HG02642 (cell line): ENCODE measurements at regions not wholly inside any gene's neighbourhood (a gene's known extent, or its start where the extent isn't known, plus 50 kb on each side); places are given as distances from the start of the nearest gene placed in this dataset.
"Not testable (repeated sequence)": the region's sequence is repeated elsewhere in the genome, so short reads cannot be mapped to it uniquely, and the experiment has no call there.

Source experiments
- ATAC-seq: cut with Tn5 transposase; IDR thresholded peaks from one replicate; pipeline ENCODE4 v1.9.1; 2021; ENCODE audit warnings: mild to moderate bottlenecking; ENCODE audit not compliant: unreplicated experiment, poor library complexity

GRCh38 chr18:46224181-46224775 is 120.1 kb downstream of the HAUS1 start:
- ATAC-seq, result no peak

GRCh38 chr18:46226461-46226860 is 122.3 kb downstream of the HAUS1 start:
- no peak for ATAC-seq

DNA sequence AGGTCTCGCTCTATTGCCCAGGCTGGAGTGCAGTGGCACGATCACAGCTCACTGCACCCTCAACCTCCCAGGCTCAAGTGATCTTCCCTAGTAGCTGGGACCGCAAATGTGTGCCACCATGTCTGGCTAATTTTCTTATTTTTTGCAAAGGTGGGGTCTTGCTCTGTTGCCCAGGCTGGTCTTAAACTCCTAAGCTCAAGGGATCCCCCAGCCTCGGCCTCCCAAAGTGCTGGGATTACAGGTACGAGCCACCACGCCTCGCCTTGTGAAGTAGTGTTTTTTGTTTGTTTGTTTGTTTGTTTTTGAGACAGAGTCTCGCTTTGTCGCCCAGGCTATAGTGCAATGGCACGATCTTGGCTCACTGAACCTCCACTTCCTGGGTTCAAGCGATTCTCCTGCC is 125.5 kb downstream of the HAUS1 start:
- ATAC-seq, result not testable (repeated sequence)

DNA sequence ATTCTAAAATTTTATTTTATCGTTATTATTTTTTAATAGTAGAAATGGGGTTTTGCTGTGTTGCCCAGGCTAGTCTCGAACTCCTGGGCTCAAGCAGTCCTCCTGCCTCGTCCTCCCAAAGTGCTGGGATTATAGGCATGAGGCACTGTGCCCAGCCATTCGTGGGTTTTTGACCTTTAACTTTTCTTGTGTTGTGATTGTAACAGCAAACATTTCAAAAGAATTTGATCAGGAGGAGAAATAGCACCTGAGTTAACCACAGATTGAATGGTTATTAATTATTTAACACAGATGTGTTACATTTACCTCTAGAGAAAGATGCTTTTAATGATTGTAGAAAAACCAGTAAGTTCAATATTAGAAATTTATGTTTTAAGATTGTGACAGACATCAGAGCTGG is 132.0 kb downstream of the HAUS1 start:
- ATAC-seq, result no peak

DNA sequence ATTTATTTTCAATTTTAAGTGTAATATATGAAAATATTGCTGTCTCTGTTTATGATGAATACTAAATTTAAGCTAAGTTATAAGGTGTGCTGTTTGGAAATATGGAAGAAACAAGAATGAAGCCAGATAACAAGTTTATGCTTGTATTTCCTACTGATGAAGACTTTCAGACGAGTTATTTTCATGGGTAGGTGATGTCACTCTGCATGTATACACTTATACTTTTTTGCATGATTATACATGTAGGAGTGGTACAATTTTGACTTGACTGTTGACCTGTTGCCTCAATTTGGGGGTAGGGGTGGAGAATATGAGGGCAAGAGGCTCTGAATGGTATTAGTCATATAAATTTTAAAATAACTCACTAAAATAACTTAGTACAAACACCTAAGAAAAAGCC is 133.7 kb downstream of the HAUS1 start:
- no peak for ATAC-seq

GRCh38 chr18:46239549-46239948 is 135.4 kb downstream of the HAUS1 start:
- no peak for ATAC-seq

- no peak for ATAC-seq
Measured at GRCh38 chr18:46239998-46240397, 135.8 kb downstream of the HAUS1 start.

DNA sequence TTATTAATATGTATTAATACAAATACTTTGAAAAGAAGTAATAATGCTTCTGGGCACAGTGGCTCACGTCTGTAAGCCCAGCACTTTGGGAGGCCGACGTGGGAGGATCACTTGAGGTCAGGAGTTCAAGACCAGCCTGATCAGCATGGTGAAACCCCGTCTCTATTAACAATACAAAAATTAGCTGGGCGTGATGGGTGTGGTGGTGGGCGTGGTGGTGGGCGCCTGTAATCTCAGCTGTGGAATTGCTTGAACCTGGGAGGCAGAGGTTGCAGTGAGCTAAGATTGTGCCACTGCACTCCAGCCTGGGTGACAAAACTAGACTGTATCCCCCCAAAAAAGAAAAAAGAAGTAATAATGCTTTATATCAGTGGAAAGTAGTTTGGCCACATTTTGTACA is 137.2 kb downstream of the HAUS1 start:
- not testable (repeated sequence) for ATAC-seq

DNA sequence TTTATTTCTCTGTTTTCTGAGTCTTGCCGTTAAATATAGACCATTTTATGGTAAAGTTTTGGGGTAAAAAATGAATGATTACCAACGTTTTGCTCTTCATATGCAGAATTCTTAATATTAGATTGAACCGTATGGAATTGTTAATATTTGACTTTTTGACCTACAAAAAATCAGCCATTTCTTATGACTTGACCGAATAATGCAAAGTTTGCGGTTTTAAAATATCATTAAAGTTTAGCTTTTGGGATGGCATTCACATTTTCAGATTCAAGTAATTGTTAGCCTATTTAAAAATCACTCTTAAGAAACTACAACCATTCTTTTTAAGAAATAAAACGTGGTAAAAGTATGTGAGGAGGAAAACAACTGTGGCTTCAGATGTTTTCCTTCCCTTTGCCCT is 138.0 kb downstream of the HAUS1 start:
- no peak for ATAC-seq

GRCh38 chr18:46243095-46243494 is 138.9 kb downstream of the HAUS1 start:
- no peak for ATAC-seq

GRCh38 chr18:46243673-46244072 is 139.5 kb downstream of the HAUS1 start:
- ATAC-seq, result no peak

DNA sequence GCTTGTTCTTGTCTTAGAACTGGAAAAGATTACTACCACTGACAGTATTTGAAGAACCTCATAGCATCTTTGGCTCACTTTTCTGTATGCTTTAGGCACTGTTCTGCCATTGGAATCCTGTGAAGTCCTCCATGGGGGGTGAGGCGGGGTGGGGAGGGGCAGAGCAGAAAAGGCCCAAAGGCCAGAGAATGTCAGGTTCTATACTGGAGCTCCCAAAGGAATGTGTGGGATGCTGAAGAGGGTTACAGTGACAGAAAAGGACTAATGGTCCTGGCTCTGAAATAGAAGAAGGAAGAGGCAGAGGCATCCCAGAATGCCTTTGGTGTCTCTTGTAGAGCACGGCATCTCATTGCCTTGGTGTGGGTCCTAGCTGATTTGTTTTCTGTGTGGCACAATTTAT is 141.9 kb downstream of the HAUS1 start:
- ATAC-seq, result no peak

- no peak for ATAC-seq
Measured at GRCh38 chr18:46247942-46248341, 143.8 kb downstream of the HAUS1 start.

- ATAC-seq, result peak; percentile 98
Measured at GRCh38 chr18:46250084-46250811, 146.1 kb downstream of the HAUS1 start.

GRCh38 chr18:46250812-46251173 is 146.6 kb downstream of the HAUS1 start:
- ATAC-seq, result peak; percentile 27

- no peak for ATAC-seq
Measured at GRCh38 chr18:46252759-46253158, 148.6 kb downstream of the HAUS1 start.

- no peak for ATAC-seq
Measured at GRCh38 chr18:46253498-46253897, 149.3 kb downstream of the HAUS1 start.

GRCh38 chr18:46256078-46256477 is 151.9 kb downstream of the HAUS1 start:
- no peak for ATAC-seq

- no peak for ATAC-seq
Measured at GRCh38 chr18:46257366-46257765, 153.2 kb downstream of the HAUS1 start.

- no peak for ATAC-seq
Measured at GRCh38 chr18:46260016-46260878, 156.1 kb downstream of the HAUS1 start.

DNA sequence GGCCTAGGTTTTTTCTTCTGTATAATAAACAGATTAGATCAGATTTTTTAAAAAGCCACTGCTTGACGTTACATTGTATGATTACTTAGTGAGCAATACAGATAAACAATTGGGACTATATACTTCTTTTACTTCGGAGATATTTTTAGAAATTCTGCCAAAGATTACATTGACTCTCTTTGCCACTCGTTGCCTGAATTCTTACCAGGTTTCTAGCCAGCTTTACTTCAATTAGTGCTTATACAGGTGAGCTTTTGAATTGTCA is 156.6 kb downstream of the HAUS1 start:
- ATAC-seq, result no peak

DNA sequence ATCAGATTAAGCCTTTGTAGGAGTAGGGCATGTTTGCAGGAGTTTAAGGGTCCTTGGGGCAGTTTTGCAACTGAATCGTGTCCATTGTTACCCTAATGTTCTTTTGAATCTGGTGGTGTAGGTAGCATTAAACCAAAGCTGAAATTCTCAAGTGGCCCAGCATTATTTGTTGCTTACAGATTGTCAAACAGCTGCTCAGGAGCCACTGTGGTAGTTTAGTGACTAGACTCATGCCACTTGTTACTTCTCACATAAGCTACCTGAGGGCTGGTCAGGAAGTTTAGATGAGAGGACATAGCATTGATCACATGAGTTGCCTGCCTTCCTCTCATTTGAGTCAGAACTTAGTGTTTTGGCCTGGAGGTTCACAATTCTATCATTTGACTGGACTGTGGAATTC is 157.6 kb downstream of the HAUS1 start:
- ATAC-seq, result no peak
